ENCODE measurements at regions not wholly inside any gene's neighbourhood (a gene's known extent, or its start where the extent isn't known, plus 50 kb on each side); places are given as distances from the start of the nearest gene placed in this dataset.

- WGBS, result 74% methylated on average over 7 of the region's 7 CpGs
- no peaks in the 10 kb centered on the region for H3K27me3 ChIP-seq (ENCODE audit: control insufficient read depth, insufficient read depth)
- no peak for ATAC-seq
These were observed 247.6 kb upstream of the IRX4 start for GRCh38 chr5:2130361-2130760.

GRCh38 chr5:2129568-2130272 is 247.0 kb upstream of the IRX4 start:
- H3K4me3 ChIP-seq (ENCODE audit: low read length), result no peak overlapping the region
- H3K4me1 ChIP-seq (ENCODE audit: control insufficient read depth, insufficient read depth, low read length), result no peaks in the 10 kb centered on the region
- H3K27me3 ChIP-seq (ENCODE audit: control insufficient read depth, insufficient read depth), result no peaks in the 10 kb centered on the region
- WGBS, result 46% methylated on average over 21 of the region's 21 CpGs
- no peaks in the 10 kb centered on the region for H3K9me3 ChIP-seq (ENCODE audit: control insufficient read depth, low read length)
- intact Hi-C loops (cut with DNase I), result no loop called here
- no peak for DNase-seq
- peak in 1 of 2 donors; percentile 70 for ATAC-seq
- no peak overlapping the region for H3K27ac ChIP-seq (ENCODE audit: low read length)

More at GRCh38 chr5:2130361-2130760, 247.6 kb upstream of the IRX4 start:
- H3K4me3 ChIP-seq (ENCODE audit: low read length), result no peak overlapping the region
- H3K4me1 ChIP-seq (ENCODE audit: control insufficient read depth, insufficient read depth, low read length), result no peaks in the 10 kb centered on the region
- intact Hi-C loops (cut with DNase I), result no loop called here
- no peaks in the 10 kb centered on the region for H3K9me3 ChIP-seq (ENCODE audit: control insufficient read depth, low read length)
- DNase-seq, result no peak
- no peak overlapping the region for H3K27ac ChIP-seq (ENCODE audit: low read length)

GRCh38 chr5:2128686-2129355 is 246.1 kb upstream of the IRX4 start:
- WGBS, result 52% methylated on average over 21 of the region's 21 CpGs
- Histone ChIP-seq H3K27me3 (ENCODE audit: control insufficient read depth, insufficient read depth) (no peaks in the 10 kb centered on the region), H3K9me3 (ENCODE audit: control insufficient read depth, low read length) (no peaks in the 10 kb centered on the region), H3K4me3 (ENCODE audit: low read length) (no peak overlapping the region), H3K4me1 (ENCODE audit: control insufficient read depth, insufficient read depth, low read length) (no peaks in the 10 kb centered on the region), H3K27ac (ENCODE audit: low read length) (no peak overlapping the region)
- ATAC-seq (no peak), DNase-seq (no peak)
- intact Hi-C loops (cut with DNase I), result no loop called here

- H3K4me1 ChIP-seq (ENCODE audit: control insufficient read depth, insufficient read depth, low read length), result no peaks in the 10 kb centered on the region
- no peak for ATAC-seq
- intact Hi-C loops (cut with DNase I), result no loop called here
- WGBS, result 80% methylated on average over 9 of the region's 9 CpGs
- no peak for DNase-seq
- H3K27ac ChIP-seq (ENCODE audit: low read length), result no peak overlapping the region
- H3K9me3 ChIP-seq (ENCODE audit: control insufficient read depth, low read length), result no peaks in the 10 kb centered on the region
- H3K27me3 ChIP-seq (ENCODE audit: control insufficient read depth, insufficient read depth), result no peaks in the 10 kb centered on the region
- H3K4me3 ChIP-seq (ENCODE audit: low read length), result no peak overlapping the region
These were observed 243.8 kb upstream of the IRX4 start for GRCh38 chr5:2126512-2126911.

GRCh38 chr5:2125901-2126265 is 243.2 kb upstream of the IRX4 start:
- ATAC-seq, result no peak
- H3K9me3 ChIP-seq (ENCODE audit: control insufficient read depth, low read length), result no peaks in the 10 kb centered on the region
- H3K4me1 ChIP-seq (ENCODE audit: control insufficient read depth, insufficient read depth, low read length), result no peaks in the 10 kb centered on the region
- no peak overlapping the region for H3K27ac ChIP-seq (ENCODE audit: low read length)
- no peak for DNase-seq
- H3K4me3 ChIP-seq (ENCODE audit: low read length), result no peak overlapping the region
- no peaks in the 10 kb centered on the region for H3K27me3 ChIP-seq (ENCODE audit: control insufficient read depth, insufficient read depth)
- intact Hi-C loops (cut with DNase I), result no loop called here
- WGBS, result 78% methylated on average over 7 of the region's 7 CpGs

GRCh38 chr5:2125171-2125900 is 242.6 kb upstream of the IRX4 start:
- Histone ChIP-seq H3K4me1 (ENCODE audit: control insufficient read depth, insufficient read depth, low read length) (no peaks in the 10 kb centered on the region), H3K27me3 (ENCODE audit: control insufficient read depth, insufficient read depth) (no peaks in the 10 kb centered on the region), H3K4me3 (ENCODE audit: low read length) (no peak overlapping the region), H3K9me3 (ENCODE audit: control insufficient read depth, low read length) (no peaks in the 10 kb centered on the region), H3K27ac (ENCODE audit: low read length) (no peak overlapping the region)
- DNase-seq (no peak), ATAC-seq (peak in 1 of 2 donors; percentile 16)
- intact Hi-C loops (cut with DNase I), result no loop called here
- 50% methylated on average over 8 of the region's 8 CpGs for WGBS

GRCh38 chr5:2124434-2125170 is 241.9 kb upstream of the IRX4 start:
- no peak for DNase-seq
- no peak overlapping the region for H3K4me3 ChIP-seq (ENCODE audit: low read length)
- intact Hi-C loops (cut with DNase I), result no loop called here

GRCh38 chr5:2123874-2124273 is 241.1 kb upstream of the IRX4 start:
- Histone ChIP-seq H3K4me3 (ENCODE audit: low read length) (no peak overlapping the region), H3K27me3 (ENCODE audit: control insufficient read depth, insufficient read depth) (no peaks in the 10 kb centered on the region), H3K9me3 (ENCODE audit: control insufficient read depth, low read length) (no peaks in the 10 kb centered on the region), H3K27ac (ENCODE audit: low read length) (no peak overlapping the region), H3K4me1 (ENCODE audit: control insufficient read depth, insufficient read depth, low read length) (no peaks in the 10 kb centered on the region)
- DNase-seq, result no peak
- WGBS, result 89% methylated on average over 7 of the region's 7 CpGs
- no peak for ATAC-seq
- intact Hi-C loops (cut with DNase I), result no loop called here

More at GRCh38 chr5:2124434-2125170, 241.9 kb upstream of the IRX4 start:
- 82% methylated on average over 14 of the region's 14 CpGs for WGBS
- H3K27me3 ChIP-seq (ENCODE audit: control insufficient read depth, insufficient read depth), result no peaks in the 10 kb centered on the region
- H3K9me3 ChIP-seq (ENCODE audit: control insufficient read depth, low read length), result no peaks in the 10 kb centered on the region
- H3K27ac ChIP-seq (ENCODE audit: low read length), result no peak overlapping the region
- H3K4me1 ChIP-seq (ENCODE audit: control insufficient read depth, insufficient read depth, low read length), result no peaks in the 10 kb centered on the region
- ATAC-seq, result no peak

GRCh38 chr5:2120361-2120760 is 237.6 kb upstream of the IRX4 start:
- Histone ChIP-seq H3K27me3 (ENCODE audit: control insufficient read depth, insufficient read depth) (no peaks in the 10 kb centered on the region), H3K4me1 (ENCODE audit: control insufficient read depth, insufficient read depth, low read length) (no peaks in the 10 kb centered on the region), H3K9me3 (ENCODE audit: control insufficient read depth, low read length) (no peaks in the 10 kb centered on the region), H3K27ac (ENCODE audit: low read length) (no peak overlapping the region), H3K4me3 (ENCODE audit: low read length) (no peak overlapping the region)
- intact Hi-C loops (cut with DNase I), result no loop called here
- ATAC-seq (no peak), DNase-seq (peak in 1 of 3 donors; percentile 4)
- WGBS, result 70% methylated on average over 4 of the region's 4 CpGs

GRCh38 chr5:2119573-2119972 is 236.8 kb upstream of the IRX4 start:
- intact Hi-C loops (cut with DNase I), result no loop called here
- WGBS, result 38% methylated on average over 6 of the region's 6 CpGs
- no peaks in the 10 kb centered on the region for H3K27me3 ChIP-seq (ENCODE audit: control insufficient read depth, insufficient read depth)

More at GRCh38 chr5:2119573-2119972, 236.8 kb upstream of the IRX4 start:
- no peak overlapping the region for H3K27ac ChIP-seq (ENCODE audit: low read length)
- H3K4me1 ChIP-seq (ENCODE audit: control insufficient read depth, insufficient read depth, low read length), result no peaks in the 10 kb centered on the region
- no peak overlapping the region for H3K4me3 ChIP-seq (ENCODE audit: low read length)
- ATAC-seq, result no peak
- no peak for DNase-seq
- H3K9me3 ChIP-seq (ENCODE audit: control insufficient read depth, low read length), result no peaks in the 10 kb centered on the region

Data from right cardiac atrium (tissue), 5 donors.